ENCODE measurements at regions not wholly inside any gene's neighbourhood (a gene's known extent, or its start where the extent isn't known, plus 50 kb on each side); places are given as distances from the start of the nearest gene placed in this dataset.
"Not testable (repeated sequence)": the region's sequence is repeated elsewhere in the genome, so short reads cannot be mapped to it uniquely, and the experiment has no call there.

DNA sequence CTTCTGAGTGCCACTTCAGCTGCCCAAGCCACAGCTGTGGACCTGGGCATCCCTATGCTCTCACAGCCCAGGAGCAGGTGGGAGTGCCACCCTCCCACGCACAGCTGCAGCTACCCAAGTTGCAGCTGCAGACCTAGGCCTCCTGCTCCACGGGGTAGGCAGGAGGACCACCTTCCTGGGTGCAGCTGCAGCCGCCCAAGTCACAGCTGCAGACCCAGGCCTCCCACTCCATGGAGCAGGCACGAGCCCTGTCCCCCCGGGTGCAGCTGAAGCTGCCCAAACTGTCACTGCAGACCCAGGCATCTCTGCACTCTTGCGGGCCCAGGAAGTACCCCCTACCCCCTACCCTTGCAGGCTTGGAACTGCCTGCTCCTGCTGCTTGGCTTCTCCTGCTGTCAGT, 260.2 kb downstream of the XPNPEP1 start:
- peaks cover 5% of the 10 kb centered on the region; the same call in 1 of the 2 replicates for H3K9me3 ChIP-seq (ENCODE audit: insufficient read depth, low read length)
- H3K27ac ChIP-seq (ENCODE audit: low read depth, low read length), result no peak overlapping the region
- TF ChIP-seq, protein P1, sequence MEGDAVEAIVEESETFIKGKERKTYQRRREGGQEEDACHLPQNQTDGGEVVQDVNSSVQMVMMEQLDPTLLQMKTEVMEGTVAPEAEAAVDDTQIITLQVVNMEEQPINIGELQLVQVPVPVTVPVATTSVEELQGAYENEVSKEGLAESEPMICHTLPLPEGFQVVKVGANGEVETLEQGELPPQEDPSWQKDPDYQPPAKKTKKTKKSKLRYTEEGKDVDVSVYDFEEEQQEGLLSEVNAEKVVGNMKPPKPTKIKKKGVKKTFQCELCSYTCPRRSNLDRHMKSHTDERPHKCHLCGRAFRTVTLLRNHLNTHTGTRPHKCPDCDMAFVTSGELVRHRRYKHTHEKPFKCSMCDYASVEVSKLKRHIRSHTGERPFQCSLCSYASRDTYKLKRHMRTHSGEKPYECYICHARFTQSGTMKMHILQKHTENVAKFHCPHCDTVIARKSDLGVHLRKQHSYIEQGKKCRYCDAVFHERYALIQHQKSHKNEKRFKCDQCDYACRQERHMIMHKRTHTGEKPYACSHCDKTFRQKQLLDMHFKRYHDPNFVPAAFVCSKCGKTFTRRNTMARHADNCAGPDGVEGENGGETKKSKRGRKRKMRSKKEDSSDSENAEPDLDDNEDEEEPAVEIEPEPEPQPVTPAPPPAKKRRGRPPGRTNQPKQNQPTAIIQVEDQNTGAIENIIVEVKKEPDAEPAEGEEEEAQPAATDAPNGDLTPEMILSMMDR (IDR thresholded peaks at IDR 0.05; ENCODE audit: insufficient read depth, low read length, poor library complexity, severe bottlenecking), result no peak
- TF ChIP-seq EZH2phosphoT487 (conservative IDR thresholded peaks at IDR 0.05; ENCODE audit: low read length), result no peak

DNA sequence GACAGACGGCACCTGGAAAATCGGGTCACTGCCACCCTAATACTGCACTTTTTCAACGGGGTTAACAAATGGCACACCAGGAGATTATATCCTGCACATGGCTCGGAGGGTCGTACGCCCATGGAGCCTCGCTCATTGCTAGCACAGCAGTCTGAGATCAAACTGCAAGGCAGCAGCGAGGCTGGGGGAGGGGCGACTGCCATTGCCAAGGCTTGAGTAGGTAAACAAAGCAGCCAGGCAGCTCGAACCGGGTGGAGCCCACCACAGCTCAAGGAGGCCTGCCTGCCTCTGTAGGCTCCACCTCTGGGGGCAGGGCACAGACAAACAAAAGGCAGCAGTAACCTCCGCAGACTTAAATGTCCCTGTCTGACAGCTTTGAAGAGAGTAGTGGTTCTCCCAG, 270.7 kb downstream of the XPNPEP1 start:
- not testable (repeated sequence) for H3K36me3 ChIP-seq (ENCODE audit: low read length); H3K4me3 ChIP-seq (ENCODE audit: insufficient read depth, low read length, poor library complexity, severe bottlenecking); H3K4me2 ChIP-seq (ENCODE audit: low read depth, low read length, poor library complexity, severe bottlenecking); H3K9ac ChIP-seq (ENCODE audit: low read length); H2AFZ ChIP-seq (ENCODE audit: low read depth, low read length, severe bottlenecking); H3K79me2 ChIP-seq (ENCODE audit: insufficient read depth, low read length); H3K27ac ChIP-seq (ENCODE audit: low read depth, low read length); H3K27me3 ChIP-seq (ENCODE audit: low read length); H3K9me2 ChIP-seq (replicated peaks; ENCODE audit: insufficient read depth, low read length); H3F3A ChIP-seq (ENCODE audit: insufficient read depth); H3K9me3 ChIP-seq (ENCODE audit: insufficient read depth, low read length); H4K20me1 ChIP-seq (ENCODE audit: low read depth, low read length)

More for the DNA sequence above, 260.2 kb downstream of the XPNPEP1 start:
- Histone ChIP-seq H3K4me2 (ENCODE audit: low read depth, low read length, poor library complexity, severe bottlenecking) (no peak overlapping the region), H3K4me3 (ENCODE audit: insufficient read depth, low read length, poor library complexity, severe bottlenecking) (no peak overlapping the region), H3K79me2 (ENCODE audit: insufficient read depth, low read length) (no peaks in the 10 kb centered on the region), H2AFZ (ENCODE audit: low read depth, low read length, severe bottlenecking) (no peak overlapping the region), H3K9ac (ENCODE audit: low read length) (no peak overlapping the region), H3K36me3 (ENCODE audit: low read length) (no peaks in the 10 kb centered on the region), H3K27me3 (ENCODE audit: low read length) (no peaks in the 10 kb centered on the region), H4K20me1 (ENCODE audit: low read depth, low read length) (no peaks in the 10 kb centered on the region), H3F3A (ENCODE audit: insufficient read depth) (no peaks in the 10 kb centered on the region), H3K9me2 (replicated peaks; ENCODE audit: insufficient read depth, low read length) (no peaks in the 10 kb centered on the region)

DNA sequence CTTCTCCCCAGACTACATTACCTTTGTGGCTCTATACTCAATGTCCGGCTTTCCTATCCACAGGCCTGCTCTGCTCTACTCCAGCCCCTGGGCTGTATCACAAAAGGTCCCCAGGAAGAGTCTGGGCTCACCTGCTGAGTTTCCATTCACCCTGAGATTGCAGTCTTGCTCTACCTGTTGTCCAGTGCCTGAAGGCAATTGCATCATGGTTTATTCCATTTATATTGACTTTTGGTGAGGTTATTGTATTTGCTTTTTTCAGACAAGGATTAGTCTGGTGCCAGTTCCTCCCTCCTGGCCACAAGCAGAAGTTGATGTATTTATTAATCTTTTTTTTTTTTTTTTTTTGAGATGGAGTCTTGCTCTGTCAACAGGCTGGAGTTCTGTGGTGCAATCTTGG, 273.1 kb downstream of the XPNPEP1 start:
- Histone ChIP-seq H3K36me3 (ENCODE audit: low read length) (no peaks in the 10 kb centered on the region), H3K27me3 (ENCODE audit: low read length) (no peaks in the 10 kb centered on the region), H3K4me3 (ENCODE audit: insufficient read depth, low read length, poor library complexity, severe bottlenecking) (no peak overlapping the region), H2AFZ (ENCODE audit: low read depth, low read length, severe bottlenecking) (no peak overlapping the region), H4K20me1 (ENCODE audit: low read depth, low read length) (no peaks in the 10 kb centered on the region), H3K9me3 (ENCODE audit: insufficient read depth, low read length) (no peaks in the 10 kb centered on the region), H3K27ac (ENCODE audit: low read depth, low read length) (no peak overlapping the region), H3K9me2 (replicated peaks; ENCODE audit: insufficient read depth, low read length) (no peaks in the 10 kb centered on the region), H3K79me2 (ENCODE audit: insufficient read depth, low read length) (no peaks in the 10 kb centered on the region), H3K9ac (ENCODE audit: low read length) (no peak overlapping the region), H3K4me2 (ENCODE audit: low read depth, low read length, poor library complexity, severe bottlenecking) (no peak overlapping the region), H3F3A (ENCODE audit: insufficient read depth) (no peaks in the 10 kb centered on the region)
- TF ChIP-seq, protein P1 (IDR thresholded peaks at IDR 0.05; ENCODE audit: insufficient read depth, low read length, poor library complexity, severe bottlenecking), result no peak
- TF ChIP-seq EZH2phosphoT487 (conservative IDR thresholded peaks at IDR 0.05; ENCODE audit: low read length), result no peak

DNA sequence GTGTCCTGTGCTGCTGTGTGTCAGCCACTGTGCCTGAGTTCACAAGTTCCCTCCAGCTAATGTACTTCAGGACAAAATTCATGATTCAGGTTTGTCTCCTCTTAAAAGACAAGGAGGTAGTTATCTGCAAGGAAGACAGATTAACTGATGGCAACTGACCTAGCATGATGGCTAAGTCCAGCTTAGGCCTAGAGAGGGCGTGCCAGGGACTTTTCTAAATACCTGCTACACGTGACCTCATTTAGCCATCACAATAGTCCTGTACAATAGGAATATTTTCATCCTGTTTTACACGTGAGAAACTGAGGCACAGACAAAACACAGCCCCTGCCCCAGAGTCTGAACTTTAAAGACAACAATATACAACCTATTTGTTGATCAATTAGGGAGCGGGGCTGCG, 275.7 kb downstream of the XPNPEP1 start:
- Histone ChIP-seq H3K9me2 (replicated peaks; ENCODE audit: insufficient read depth, low read length) (no peaks in the 10 kb centered on the region), H3F3A (ENCODE audit: insufficient read depth) (no peaks in the 10 kb centered on the region), H3K36me3 (ENCODE audit: low read length) (no peaks in the 10 kb centered on the region), H4K20me1 (ENCODE audit: low read depth, low read length) (no peaks in the 10 kb centered on the region), H3K4me2 (ENCODE audit: low read depth, low read length, poor library complexity, severe bottlenecking) (no peak overlapping the region), H3K27ac (ENCODE audit: low read depth, low read length) (no peak overlapping the region), H2AFZ (ENCODE audit: low read depth, low read length, severe bottlenecking) (no peak overlapping the region), H3K9me3 (ENCODE audit: insufficient read depth, low read length) (no peaks in the 10 kb centered on the region), H3K79me2 (ENCODE audit: insufficient read depth, low read length) (no peaks in the 10 kb centered on the region), H3K4me3 (ENCODE audit: insufficient read depth, low read length, poor library complexity, severe bottlenecking) (no peak overlapping the region), H3K27me3 (ENCODE audit: low read length) (no peaks in the 10 kb centered on the region), H3K9ac (ENCODE audit: low read length) (no peak overlapping the region)
- TF ChIP-seq EZH2phosphoT487 (conservative IDR thresholded peaks at IDR 0.05; ENCODE audit: low read length), result no peak
- TF ChIP-seq, protein P1 (IDR thresholded peaks at IDR 0.05; ENCODE audit: insufficient read depth, low read length, poor library complexity, severe bottlenecking), result no peak
